ENCODE measurements at regions not wholly inside any gene's neighbourhood (a gene's known extent, or its start where the extent isn't known, plus 50 kb on each side); places are given as distances from the start of the nearest gene placed in this dataset.
A peak's percentile ranks its signal among the peaks of the same experiment; 100 is the strongest.

DNA sequence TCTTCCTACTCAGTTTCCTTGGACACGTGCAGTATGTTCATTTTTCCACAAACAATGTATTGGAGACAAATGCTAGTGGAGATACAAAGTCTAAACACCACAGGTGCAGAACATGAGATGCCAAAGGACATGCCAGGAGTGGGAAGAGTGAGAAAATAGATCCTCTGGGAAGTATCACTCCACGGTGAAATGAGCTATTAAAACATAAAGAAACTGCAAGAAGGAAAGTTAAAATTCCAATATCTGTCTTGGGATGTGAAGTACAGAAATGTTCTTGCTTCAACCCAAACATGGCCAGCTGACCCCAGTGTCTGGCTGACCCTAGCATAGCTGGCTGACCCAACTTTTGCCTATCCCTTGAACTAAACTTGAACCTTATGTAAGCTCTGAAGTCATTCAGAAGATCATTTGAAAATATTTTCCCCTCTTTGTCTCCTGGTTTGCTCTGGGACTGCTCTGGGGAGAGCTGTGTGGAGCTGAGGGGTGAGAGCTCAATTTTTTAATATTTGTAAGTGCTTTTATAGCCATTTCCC lies 59.5 kb downstream of the FZD1 start:
- no peak for DNase-seq (ENCODE audit: low read depth in 2 of 3, low spot score in 2 of 3)

DNA sequence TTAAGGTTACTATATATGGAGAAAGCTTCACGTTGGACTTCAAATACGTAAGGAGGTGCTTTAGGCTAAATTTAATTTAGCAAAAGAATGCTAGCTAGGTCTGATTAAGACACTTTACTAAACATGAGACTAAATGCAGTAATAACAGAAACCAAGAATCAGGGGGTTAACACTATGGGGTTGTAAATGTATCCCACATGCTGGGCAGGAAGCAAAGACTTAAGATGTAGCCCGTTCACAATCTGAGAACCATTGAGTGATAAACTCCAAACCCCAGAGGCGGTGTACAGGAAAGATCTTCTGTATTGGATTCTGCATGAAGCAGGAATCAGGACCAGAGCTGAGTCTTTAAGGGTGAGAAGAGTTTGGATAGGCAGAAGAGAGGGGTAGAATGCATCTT lies 60.4 kb downstream of the FZD1 start:
- DNase-seq (ENCODE audit: low read depth in 2 of 3, low spot score in 2 of 3): no peak

DNA sequence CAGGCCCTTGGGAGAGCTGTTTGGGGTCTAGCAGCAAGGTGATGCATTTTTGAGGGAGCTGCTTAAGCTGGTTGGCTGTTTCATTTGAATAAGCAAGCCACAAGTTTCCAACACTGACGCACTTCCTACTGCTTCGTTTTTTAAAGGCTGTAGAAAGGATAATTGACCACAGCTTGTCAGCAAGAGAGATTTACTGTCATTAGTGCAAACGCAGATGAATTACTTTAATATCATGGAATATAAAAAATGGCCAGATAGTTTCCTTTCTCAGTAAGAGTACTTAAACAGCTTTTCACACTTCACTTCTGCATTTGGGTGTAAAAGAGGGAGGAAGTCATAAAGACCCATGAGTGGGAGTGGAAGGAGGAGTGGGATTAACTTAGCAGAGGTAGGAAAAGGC lies 61.5 kb downstream of the FZD1 start:
- DNase-seq (ENCODE audit: low read depth in 2 of 3, low spot score in 2 of 3): peak in 2 of 3 donors; percentile 10 to 87

DNA sequence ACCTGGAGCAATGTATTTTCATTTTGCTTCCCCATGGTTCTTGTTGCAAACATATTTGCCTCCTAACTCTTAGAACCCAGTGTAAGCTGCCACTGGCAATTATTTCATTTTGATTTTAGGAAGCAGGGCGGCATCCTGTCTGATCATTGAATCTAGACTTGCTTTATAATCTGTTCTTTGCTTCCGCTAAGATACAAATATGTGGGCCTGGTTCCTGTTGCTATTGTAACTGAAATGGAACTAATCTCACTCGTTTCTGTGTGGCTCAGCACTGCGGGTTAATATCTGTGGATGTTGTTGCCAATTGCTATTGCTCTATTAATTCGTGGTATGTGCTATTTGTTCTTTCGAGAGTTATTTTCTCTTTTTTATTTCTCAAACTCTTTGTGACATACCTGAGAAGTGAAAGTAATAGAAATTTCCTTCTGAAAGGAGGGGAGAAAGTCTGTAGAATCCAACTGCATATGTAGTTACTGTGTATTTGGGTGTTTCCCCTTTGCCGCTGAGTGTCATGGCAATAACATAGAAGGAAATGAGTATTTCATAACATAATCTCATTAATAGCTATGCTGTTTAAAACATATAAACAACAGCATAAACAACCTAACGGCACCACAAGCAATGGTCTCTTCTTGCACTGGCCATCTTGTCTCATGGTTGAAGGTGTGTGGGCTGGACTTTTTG lies 62.4 kb downstream of the FZD1 start:
- peak in 1 of 3 donors; percentile 85 for DNase-seq (ENCODE audit: low read depth in 2 of 3, low spot score in 2 of 3)

DNA sequence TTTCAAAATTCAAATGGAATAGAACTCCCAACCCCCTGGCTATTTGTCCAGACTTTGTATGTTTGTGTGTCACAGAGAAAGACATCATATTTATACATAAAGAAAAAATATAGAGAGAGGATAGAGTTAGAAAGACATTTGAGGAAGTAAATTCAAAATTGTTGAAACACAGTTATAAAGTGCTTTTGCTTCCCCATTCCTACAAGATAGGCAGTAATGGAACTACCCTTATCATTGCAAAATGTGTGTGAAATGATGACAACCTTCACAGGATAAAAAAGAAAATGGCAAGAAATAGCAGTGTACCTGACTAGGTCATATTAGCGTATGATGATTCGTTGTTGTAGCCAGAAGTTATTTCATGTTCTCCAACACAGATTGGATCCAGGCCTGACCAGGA lies 63.1 kb downstream of the FZD1 start:
- DNase-seq (ENCODE audit: low read depth in 2 of 3, low spot score in 2 of 3): peak in 1 of 3 donors; percentile 63

DNA sequence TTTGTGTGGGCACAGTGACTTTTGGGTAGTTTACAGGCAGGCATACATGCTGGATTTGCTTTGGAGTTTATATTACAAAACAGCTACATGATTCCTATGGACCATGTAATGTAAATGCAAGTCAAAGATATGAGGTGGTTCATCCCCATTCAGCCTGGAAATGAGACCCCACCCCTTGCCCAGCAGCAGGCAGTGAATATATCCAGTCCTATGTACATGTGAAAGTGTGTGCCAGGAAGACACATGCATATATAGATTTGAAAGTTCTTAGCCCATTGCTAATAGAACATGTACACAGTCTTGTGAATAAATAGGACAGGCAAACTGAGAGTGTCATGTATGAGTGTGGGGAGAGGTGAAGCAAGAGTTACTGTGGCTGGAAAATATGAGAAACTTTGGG lies 65.3 kb downstream of the FZD1 start:
- no peak for DNase-seq (ENCODE audit: low read depth in 2 of 3, low spot score in 2 of 3)

DNA sequence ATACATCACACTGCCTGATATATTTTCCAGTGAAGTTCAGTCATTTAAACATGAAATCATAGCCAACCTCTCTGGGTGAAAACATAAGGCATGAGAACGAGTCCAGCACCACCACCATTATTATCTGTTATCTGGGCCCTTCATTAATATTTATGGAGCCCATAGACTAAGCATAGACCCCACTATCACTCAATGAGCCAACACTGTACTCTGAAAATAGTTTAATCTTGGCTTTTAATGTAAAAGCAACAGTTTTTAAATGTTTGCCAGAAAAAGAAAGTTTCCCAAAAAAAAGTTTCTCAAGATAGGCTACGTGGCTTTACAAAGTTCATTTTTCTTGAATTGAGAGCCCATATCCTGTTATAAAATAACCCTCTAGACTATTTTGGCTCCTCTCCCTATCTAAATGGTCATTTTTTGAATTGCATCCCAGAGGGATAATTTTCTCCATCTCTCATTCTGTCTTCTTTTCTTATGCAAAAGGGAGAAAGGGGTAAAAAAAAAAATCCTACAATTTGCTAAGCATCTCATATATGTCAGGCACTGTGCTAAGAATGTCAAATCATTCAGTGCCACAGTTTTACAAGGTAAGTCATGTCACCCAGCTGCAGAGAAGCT lies 66.1 kb downstream of the FZD1 start:
- DNase-seq (ENCODE audit: low read depth in 2 of 3, low spot score in 2 of 3): no peak

DNA sequence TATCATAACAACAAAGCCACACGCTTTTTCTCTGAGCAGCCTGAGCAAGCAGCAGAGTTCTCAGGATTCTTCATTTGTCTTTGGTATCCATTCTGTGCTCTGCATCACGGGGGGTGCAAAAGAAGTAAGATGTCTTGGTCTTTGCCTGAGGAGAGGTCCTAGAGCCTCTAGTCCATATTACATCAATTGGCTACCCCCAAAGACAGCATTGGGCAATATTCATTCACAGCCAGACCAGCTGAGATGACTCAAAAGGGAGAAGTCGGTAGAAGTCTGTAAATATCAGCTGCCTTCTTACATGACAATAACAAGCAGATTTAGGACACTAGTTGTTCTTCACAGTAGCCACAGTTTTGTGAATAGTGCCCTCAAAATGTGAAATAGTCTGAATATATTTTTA lies 66.6 kb downstream of the FZD1 start:
- no peak for DNase-seq (ENCODE audit: low read depth in 2 of 3, low spot score in 2 of 3)

DNA sequence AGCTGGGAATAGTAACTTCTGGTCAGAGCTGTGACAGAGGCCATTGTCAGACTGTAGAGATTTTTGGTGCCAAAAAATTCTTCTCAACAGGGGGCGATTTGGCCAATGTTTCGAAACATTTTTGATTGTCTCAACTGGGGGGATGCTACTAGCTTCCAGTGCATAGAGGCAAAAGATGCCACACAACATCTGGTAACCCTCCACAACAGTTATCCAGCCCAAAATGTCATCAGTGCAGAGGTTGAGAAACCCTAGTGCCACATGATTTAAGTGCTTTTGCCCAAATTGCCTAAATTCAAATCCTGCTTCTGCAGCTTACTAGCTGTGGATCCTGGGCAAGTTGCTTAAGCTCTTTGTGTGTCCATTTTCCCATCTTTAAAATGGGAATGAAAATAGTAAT lies 71.9 kb downstream of the FZD1 start:
- DNase-seq (ENCODE audit: low read depth in 2 of 3, low spot score in 2 of 3): no peak

DNA sequence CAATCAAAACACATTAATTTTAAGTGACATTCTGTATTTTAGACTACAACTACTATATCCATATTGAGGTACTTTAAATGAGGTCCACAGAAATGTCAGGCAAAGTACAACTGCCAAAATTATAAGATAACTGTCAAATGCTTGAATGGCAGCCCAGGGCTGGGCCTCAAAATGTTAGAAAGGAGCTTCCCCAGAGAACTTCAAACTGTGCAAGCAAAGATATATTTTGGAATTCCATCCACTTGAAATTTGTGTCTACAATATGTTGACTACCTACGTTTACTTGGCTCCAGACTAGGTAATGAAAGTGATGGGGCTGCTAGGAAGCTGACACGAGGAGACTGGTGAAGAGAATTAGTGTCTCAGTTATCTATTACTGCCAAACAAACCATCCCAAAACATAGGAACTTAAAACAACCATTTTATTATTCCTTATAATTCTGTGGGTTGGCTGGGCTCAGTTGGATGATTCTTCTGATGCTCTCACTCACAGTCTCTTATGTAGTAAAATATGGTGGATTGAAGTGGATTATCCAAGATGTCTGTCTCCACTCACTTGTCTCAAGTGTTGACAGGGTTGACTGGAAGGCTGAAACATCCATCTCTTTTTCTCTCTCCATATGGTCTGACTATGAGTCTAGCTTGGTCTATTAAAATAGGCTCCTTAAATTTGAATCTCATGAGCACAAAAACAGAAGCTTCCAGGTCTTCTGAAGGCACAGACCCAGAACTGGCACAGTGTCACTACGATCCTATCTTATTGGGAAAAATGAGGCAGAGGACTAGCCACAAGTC lies 74.2 kb downstream of the FZD1 start:
- DNase-seq (ENCODE audit: low read depth in 2 of 3, low spot score in 2 of 3): no peak

DNA sequence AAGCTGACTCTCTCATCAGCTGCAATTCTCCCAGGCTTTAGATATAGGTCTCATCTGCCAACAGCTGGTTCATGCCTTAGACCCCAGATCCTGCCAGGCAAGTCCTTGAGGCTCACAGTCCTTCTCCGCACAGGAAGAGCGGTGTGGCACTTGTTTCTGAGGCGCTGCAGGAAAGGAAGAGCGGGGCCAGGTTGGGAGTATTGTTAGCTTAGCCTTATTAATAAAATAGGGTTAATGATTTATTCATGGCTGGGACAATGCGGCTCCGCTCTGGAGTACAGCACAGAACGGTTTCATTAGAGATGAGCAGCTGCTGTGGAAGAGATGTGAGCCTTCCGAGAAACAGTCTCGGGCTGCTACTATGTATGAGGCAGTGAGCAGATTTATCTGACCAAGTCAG lies 78.1 kb downstream of the FZD1 start:
- DNase-seq (ENCODE audit: low read depth in 2 of 3, low spot score in 2 of 3): no peak

DNA sequence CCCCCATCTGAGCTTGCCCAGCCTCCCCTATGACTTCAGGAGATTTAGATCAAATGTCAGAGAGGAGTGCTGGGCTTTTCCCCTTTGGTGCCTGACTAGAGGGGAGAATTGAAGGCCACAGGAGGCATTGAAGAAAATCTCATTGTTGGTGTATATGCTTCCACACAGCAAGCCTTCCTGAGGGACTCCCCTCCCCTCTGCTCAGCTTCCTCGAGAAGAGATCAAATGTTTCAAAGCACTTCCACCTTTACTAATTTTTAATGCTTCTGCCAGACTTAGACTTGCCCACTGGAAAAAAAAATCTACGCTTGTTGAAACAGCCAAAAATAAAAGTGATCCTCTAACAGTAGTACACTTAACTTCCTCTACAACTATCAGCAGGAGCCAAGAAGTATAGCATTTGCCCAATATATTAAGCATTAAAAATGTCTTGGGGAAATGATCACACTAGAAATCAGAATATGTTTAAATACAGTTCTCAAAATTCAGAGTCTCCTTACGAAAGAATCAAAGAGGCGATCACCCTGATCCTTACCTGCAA lies 79.3 kb downstream of the FZD1 start:
- peak in 1 of 3 donors; percentile 13 for DNase-seq (ENCODE audit: low read depth in 2 of 3, low spot score in 2 of 3)

DNA sequence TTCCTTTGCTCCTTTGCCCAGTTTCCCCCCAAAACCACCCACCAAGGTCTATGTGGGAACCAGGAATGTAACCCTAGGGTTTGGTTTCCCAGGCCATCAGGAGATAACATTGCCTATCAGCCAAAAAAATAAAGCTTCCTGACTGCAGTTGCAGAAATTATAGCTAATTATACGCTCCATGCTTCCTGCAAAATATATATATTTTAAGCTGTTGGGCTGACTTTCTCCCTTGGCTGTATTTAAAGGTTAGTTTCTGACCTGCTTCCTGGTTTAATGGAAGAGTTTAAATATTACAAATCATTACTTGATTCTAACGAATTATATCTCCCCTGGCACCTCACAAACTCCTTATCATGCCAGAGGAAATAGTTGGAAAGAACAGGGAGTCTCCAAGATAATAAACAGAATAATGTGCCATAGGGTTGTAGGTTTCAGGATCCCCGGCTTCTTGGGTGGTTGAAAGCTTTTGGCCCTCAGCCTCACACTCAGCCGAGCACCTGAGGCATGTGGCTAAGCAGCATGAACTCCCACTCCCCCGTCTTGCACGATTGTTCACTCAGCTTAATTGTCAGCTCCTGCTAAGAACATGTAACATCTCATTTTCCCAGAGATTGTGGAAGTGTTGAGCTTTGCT lies 79.9 kb downstream of the FZD1 start:
- DNase-seq (ENCODE audit: low read depth in 2 of 3, low spot score in 2 of 3): no peak

DNA sequence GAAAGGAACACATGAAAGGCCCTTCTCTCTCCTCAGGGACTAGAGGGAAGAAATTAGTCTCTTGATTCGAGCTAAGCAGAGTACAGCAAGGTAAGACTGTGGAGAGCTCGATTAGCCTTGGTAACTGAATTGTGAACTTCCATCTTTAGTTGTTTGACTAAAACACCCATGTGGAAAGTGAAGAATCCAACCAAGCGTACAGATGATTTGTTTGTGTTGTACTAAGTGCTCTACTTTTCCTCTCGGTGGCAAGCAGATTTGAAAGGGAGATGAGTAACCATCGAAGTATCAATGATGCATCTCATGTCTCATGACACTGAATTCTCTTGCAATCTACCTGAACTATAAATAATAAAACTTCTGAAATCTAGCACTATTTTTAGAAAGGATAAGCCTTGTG lies 80.7 kb downstream of the FZD1 start:
- no peak for DNase-seq (ENCODE audit: low read depth in 2 of 3, low spot score in 2 of 3)

DNA sequence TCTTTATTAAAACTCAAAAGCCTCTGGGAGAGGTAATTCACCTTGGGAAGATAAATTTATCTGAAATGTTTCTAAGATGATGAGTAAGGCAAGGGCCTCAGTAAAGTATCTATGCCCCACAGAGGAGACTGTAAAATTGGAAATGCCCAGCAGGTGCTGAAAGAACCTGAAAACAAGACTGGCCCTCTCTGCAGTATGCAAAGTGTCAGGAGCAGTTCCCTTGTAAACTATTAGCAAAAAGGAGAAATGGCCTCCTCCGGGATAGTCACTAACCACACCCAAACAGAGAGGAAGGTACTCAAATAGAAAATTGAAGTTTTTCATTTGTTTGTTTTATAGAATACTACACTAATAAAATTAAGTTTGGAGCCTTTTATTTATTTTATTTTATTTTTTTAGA lies 81.2 kb downstream of the FZD1 start:
- no peak for DNase-seq (ENCODE audit: low read depth in 2 of 3, low spot score in 2 of 3)

DNA sequence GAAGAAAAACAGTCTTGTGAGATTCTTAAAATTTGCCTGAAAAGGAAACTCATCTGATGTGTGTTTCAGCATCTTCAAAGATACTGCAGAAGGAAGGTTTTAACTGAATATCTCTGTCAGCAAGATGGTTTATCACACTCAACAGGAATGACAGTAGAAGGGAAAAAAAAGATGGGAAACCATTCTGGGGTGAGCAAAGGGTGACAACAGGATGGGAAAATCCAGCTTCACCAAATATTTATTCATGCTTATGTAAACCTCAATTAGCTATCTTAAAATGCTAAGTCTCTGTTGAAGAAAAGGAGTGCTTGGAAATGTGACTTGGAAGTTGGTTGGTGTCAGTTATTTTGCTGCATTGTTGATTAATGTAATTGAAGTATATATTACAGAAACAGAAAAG lies 82.2 kb downstream of the FZD1 start:
- DNase-seq (ENCODE audit: low read depth in 2 of 3, low spot score in 2 of 3): no peak

DNA sequence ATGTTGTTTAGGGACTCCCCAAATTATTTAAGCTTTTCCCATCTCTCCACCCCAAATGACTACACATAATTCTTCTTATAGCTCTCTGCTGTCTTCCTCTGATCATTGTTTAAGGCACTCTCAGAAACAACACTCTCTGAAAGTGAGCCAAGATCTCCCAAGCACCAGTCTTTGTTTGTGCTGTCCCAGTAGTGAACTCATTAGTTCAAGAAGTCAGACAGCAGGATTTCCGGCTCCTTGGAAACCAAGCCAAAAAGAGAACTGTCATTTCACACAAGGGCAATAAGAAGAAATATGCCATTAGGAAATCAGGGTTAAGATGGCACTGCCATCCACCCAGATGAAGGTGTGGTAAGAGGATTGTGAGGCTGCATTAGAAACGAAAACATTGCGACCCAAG lies 83.1 kb downstream of the FZD1 start:
- DNase-seq (ENCODE audit: low read depth in 2 of 3, low spot score in 2 of 3): peak in 1 of 3 donors; percentile 6

DNA sequence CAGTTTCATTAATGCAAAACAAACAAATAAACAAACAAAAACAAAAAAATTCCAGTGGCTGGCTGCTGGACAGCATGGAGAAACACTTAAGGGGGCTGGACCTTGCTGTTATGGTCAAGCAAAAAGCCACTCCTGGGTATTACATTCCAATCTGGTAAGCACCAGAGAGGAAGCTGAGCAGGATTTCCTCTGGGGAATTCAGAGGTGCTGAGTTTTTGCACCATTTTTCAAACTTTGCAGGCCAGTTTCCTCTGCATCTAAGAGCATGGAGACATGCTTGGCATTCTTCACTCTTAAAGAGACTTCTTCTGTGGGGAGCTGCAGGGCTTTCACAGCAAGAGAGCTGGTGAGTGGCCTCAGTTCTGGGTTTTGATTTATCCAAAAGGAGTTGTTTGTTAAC lies 84.5 kb downstream of the FZD1 start:
- no peak for DNase-seq (ENCODE audit: low read depth in 2 of 3, low spot score in 2 of 3)

DNA sequence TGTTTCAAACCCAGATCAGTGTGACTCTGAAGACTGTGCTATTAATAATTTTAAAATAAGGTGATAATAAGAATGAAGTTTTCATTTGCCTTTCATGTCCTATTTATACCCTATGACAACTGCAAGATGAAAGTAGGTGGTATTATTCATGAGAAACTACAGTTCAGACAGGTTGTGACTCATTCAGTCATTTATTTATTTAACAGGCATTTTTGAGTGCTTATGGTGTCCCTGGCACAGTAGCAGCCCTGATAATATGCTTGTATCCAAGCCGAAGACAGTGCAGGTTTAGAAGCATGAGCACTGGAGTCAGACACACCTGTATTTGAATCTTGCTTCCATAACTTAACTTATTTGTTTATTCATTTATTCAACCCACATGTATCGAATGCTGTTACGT lies 87.1 kb downstream of the FZD1 start:
- no peak for DNase-seq (ENCODE audit: low read depth in 2 of 3, low spot score in 2 of 3)

DNA sequence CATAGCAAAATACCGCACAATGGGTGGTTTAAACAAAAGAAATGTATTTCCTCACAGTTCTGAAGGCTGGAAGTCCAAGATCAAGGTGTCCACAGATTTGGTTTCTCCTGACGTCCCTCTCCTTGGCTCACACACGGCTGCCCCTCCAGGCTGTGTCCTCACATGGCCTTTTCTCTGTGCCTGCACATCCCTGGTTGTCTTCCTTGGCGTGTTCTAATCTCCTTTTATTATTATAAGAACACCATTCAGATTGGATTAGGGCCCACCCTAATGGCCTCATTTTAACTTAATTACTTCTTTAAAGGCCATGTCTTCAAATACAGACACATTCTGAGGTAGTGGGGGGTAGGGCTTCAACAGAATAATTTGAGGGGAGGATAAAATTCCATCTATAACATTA lies 87.9 kb downstream of the FZD1 start:
- no peak for DNase-seq (ENCODE audit: low read depth in 2 of 3, low spot score in 2 of 3)

DNA sequence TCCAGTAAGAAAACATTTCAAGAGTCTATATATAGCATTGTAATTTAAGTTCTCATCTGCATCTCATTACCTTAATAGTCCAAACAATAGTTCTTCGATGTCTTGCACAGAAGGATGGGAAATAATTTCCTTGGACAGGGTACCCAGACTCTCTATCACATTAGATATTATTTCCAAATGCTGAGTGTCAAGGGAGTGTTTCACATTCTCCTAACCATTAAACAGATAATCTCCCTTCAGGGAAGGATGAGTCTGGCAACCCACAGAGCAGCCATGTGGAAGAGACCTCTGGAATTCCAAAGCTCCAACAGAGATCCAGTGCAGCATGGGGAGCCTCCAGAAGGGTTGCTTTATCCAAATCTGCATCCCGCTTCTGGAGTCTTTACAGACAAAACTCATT lies 89.6 kb downstream of the FZD1 start:
- no peak for DNase-seq (ENCODE audit: low read depth in 2 of 3, low spot score in 2 of 3)
